K562 (cell line): ENCODE measurements at regions not wholly inside any gene's neighbourhood (a gene's known extent, or its start where the extent isn't known, plus 50 kb on each side); places are given as distances from the start of the nearest gene placed in this dataset.

Experiments
- ATAC-seq: fragments of 200-7000 bp; cut with Tn5 transposase; 3 replicates; pipeline ENCODE4 v1.9.1; 2020; ENCODE audit warnings: moderate library complexity
- BruUV-seq: library from RNA; stranded (reverse); fragments of 400-500 nt; replicated peaks from 2 replicates; lab custom pipeline; 2021; lab: Mats Ljungman, UMichigan
- CTCF ChIA-PET: fragments of 300-600 bp; formaldehyde crosslinking; extraction: SDS; loops from one replicate; lab custom pipeline; 2021; ENCODE audit warnings: low intra/inter-chr PET ratio; lab: Yijun Ruan, JAX
- POLR2A ChIA-PET: fragments of 300-600, 350-650 bp; sonication (Branson Sonifier 250); formaldehyde crosslinking; extraction: SDS; loops from one replicate; lab custom pipeline; 2021; ENCODE audit warnings: antibody characterized with exemption, inconsistent platforms; lab: Yijun Ruan, JAX
- DNase-seq, 4 experiments: peaks; one replicate each; pipeline versions ENCODE4 v3.0.0 to v3.0.0-alpha.2; 2011 to 2018; ENCODE audit warnings: low spot score in 3 of 4, mixed read lengths in 3 of 4; ENCODE audit errors: extremely low read depth in 1 of 4
- FAIRE-seq: peaks from 2 replicates; lab custom pipeline; 2011; peaks lifted over from hg19 to GRCh38; lab: Jason Lieb, UNC
- H2AFZ ChIP-seq: 2 replicates; pipeline ENCODE4 v1.6.0; 2011; ENCODE audit warnings: low read depth, low read length, control low read depth, inconsistent platforms
- H3K27ac ChIP-seq: fragments of 200-600 bp; 3 replicates; pipeline ENCODE4 v1.8.0; 2011; ENCODE audit warnings: low read depth, mild to moderate bottlenecking, control low read depth, inconsistent platforms, low read length, moderate library complexity, mixed read lengths; ENCODE audit errors: extremely low read depth
- H3K27me3 ChIP-seq, 2 experiments: fragments of 300-600 bp in 1 of 2; 2 replicates in 1 of 2; 3 replicates in 1 of 2; pipeline versions ENCODE4 v1.6.0 to v1.8.0; 2011; ENCODE audit warnings: inconsistent platforms in 2 of 2, low read length in 2 of 2, mild to moderate bottlenecking in 1 of 2, mixed read lengths in 1 of 2, moderate library complexity in 1 of 2; ENCODE audit not compliant: control insufficient read depth in 2 of 2, insufficient read depth in 2 of 2
- H3K36me3 ChIP-seq: fragments of 300-600 bp; 3 replicates; pipeline ENCODE4 v1.8.0; 2011; ENCODE audit warnings: mild to moderate bottlenecking, low read length, inconsistent platforms; ENCODE audit not compliant: control insufficient read depth, insufficient read depth
- H3K4me1 ChIP-seq, 2 experiments: fragments of 200-600 bp in 1 of 2; replicated peaks in 1 of 2; 2 replicates in 1 of 2; 3 replicates in 1 of 2; pipeline versions ENCODE4 v1.5.1 to v1.8.0; 2011; ENCODE audit warnings: inconsistent platforms in 2 of 2, low read length in 2 of 2, mild to moderate bottlenecking in 1 of 2, mixed read lengths in 1 of 2, moderate library complexity in 1 of 2; ENCODE audit not compliant: control insufficient read depth in 2 of 2, insufficient read depth in 2 of 2
- H3K4me2 ChIP-seq: 2 replicates; pipeline ENCODE4 v1.6.1; 2011; ENCODE audit warnings: low read length, control low read depth, inconsistent platforms, mixed read lengths; ENCODE audit not compliant: insufficient read depth
- H3K4me3 ChIP-seq: fragments of 200-600 bp; sonication (generic), shearing (Covaris generic); 2 replicates; pipeline ENCODE4 v1.5.1; 2016; ENCODE audit warnings: control low read depth, inconsistent platforms
- H3K79me2 ChIP-seq: fragments of 200-600 bp; 3 replicates; pipeline ENCODE4 v1.8.0; 2011; ENCODE audit warnings: low read length, inconsistent platforms; ENCODE audit not compliant: control insufficient read depth, insufficient read depth
- H3K9ac ChIP-seq, 2 experiments: 2 replicates each; pipeline versions ENCODE4 v1.6.0 to v1.6.1; 2011; ENCODE audit warnings: low read depth in 2 of 2, low read length in 2 of 2, control low read depth in 1 of 2, inconsistent platforms in 1 of 2, mild to moderate bottlenecking in 1 of 2, mixed read lengths in 1 of 2; ENCODE audit not compliant: insufficient read depth in 1 of 2
- H3K9me1 ChIP-seq: one replicate; pipeline ENCODE4 v1.6.0; 2011; ENCODE audit warnings: inconsistent platforms, mild to moderate bottlenecking, low read length, moderate library complexity; ENCODE audit not compliant: control insufficient read depth, insufficient read depth
- H3K9me3 ChIP-seq: replicated peaks from 2 replicates; pipeline ENCODE4 v1.5.1; 2011; ENCODE audit warnings: low read depth, low read length, inconsistent platforms; ENCODE audit not compliant: control insufficient read depth, insufficient read depth
- H4K20me1 ChIP-seq: replicated peaks from 2 replicates; pipeline ENCODE4 v1.6.1; 2011; ENCODE audit warnings: low read length, inconsistent platforms, mixed read lengths; ENCODE audit not compliant: control insufficient read depth, insufficient read depth
- C11orf30 ChIP-seq: fragments of 450-650 bp; IDR thresholded peaks from 2 replicates; pipeline ENCODE4 v1.6.1; 2016; ENCODE audit warnings: low read depth, mild to moderate bottlenecking
- ETV5 ChIP-seq: sonication (generic); formaldehyde crosslinking; IDR thresholded peaks from 2 replicates; pipeline ENCODE4 v1.4.0; 2020; ENCODE audit warnings: low read depth, mild to moderate bottlenecking, missing genetic modification reagents
- MAFF ChIP-seq: IDR thresholded peaks from 2 replicates; pipeline ENCODE4 v1.6.1; 2012; ENCODE audit warnings: low read length, improper control_type of control experiment
- MAFG ChIP-seq: fragments of 450-650 bp; conservative IDR thresholded peaks from 2 replicates; pipeline ENCODE4 v1.6.1; 2016; ENCODE audit warnings: missing genetic modification characterization, missing compliant biosample characterization
- MAFK ChIP-seq: IDR thresholded peaks from 2 replicates; pipeline ENCODE4 v1.6.1; 2011; ENCODE audit warnings: low read length, improper control_type of control experiment
- MTF1 ChIP-seq: fragments of 250-450 bp; sonication (Bioruptor Pico); IDR thresholded peaks from 2 replicates; pipeline ENCODE4 v1.9.0; 2021; ENCODE audit warnings: moderate library complexity, mild to moderate bottlenecking, inconsistent platforms, borderline replicate concordance
- SIN3A ChIP-seq, 2 experiments: fragments of 150-350 bp in 1 of 2; IDR thresholded peaks; 2 replicates each; pipeline ENCODE4 v1.6.1; 2011 to 2016; ENCODE audit warnings: borderline replicate concordance in 2 of 2, low read depth in 2 of 2, low read length in 2 of 2, mild to moderate bottlenecking in 2 of 2, moderate library complexity in 2 of 2; ENCODE audit not compliant: control insufficient read depth in 1 of 2
- ZNF140 ChIP-seq: fragments of 250-450 bp; sonication (Bioruptor Pico); IDR thresholded peaks from 2 replicates; pipeline ENCODE4 v1.8.0; 2021; ENCODE audit warnings: moderate library complexity, mild to moderate bottlenecking, inconsistent platforms
- ZNF316 ChIP-seq: fragments of 450-650 bp; IDR thresholded peaks from 2 replicates; pipeline ENCODE4 v1.6.1; 2016
- WGBS: fragments of 100-300 bp; shearing (Covaris generic); methylation state at CpG from one replicate; pipeline ENCODE4 v1.1.6; 2016; ENCODE audit warnings: low coverage, mixed read lengths; ENCODE audit not compliant: insufficient coverage; ENCODE audit errors: missing lambda C conversion rate; 5-methylcytosine and 5-hydroxymethylcytosine counted together
- in situ Hi-C: fragments of 300-500 bp; cut with MboI; formaldehyde crosslinking; loops from 4 replicates; pipeline ENCODE4 v1.15.0; 2018; ENCODE audit warnings: inconsistent platforms, mixed read lengths
- intact Hi-C: fragments of 100-400 bp; cut with micrococcal nuclease; formaldehyde crosslinking; loops from 2 replicates; pipeline ENCODE4 v1.14.2; 2022
- TF ChIP-seq, protein P1 (sequence below), 3 experiments: IDR thresholded peaks in 2 of 3; conservative IDR thresholded peaks in 1 of 3; 2 replicates each; pipeline ENCODE4 v1.5.1; 2011 to 2012; ENCODE audit warnings: low read length in 3 of 3, mild to moderate bottlenecking in 3 of 3, control low read depth in 2 of 3, improper control_type of control experiment in 1 of 3, inconsistent platforms in 1 of 3, low read depth in 1 of 3, mixed read lengths in 1 of 3, moderate library complexity in 1 of 3; ENCODE audit not compliant: insufficient read depth in 2 of 3
- TF ChIP-seq, protein P2 (sequence below): sonication (generic); formaldehyde crosslinking; IDR thresholded peaks from 2 replicates; pipeline ENCODE4 v1.8.0; 2022; ENCODE audit warnings: mild to moderate bottlenecking, missing genetic modification reagents
- TF ChIP-seq, protein P3 (sequence below): fragments of 250-450 bp; sonication (Bioruptor Pico); IDR thresholded peaks from 2 replicates; pipeline ENCODE4 v1.5.0; 2022; ENCODE audit warnings: mild to moderate bottlenecking

- TF ChIP-seq, protein P1, sequence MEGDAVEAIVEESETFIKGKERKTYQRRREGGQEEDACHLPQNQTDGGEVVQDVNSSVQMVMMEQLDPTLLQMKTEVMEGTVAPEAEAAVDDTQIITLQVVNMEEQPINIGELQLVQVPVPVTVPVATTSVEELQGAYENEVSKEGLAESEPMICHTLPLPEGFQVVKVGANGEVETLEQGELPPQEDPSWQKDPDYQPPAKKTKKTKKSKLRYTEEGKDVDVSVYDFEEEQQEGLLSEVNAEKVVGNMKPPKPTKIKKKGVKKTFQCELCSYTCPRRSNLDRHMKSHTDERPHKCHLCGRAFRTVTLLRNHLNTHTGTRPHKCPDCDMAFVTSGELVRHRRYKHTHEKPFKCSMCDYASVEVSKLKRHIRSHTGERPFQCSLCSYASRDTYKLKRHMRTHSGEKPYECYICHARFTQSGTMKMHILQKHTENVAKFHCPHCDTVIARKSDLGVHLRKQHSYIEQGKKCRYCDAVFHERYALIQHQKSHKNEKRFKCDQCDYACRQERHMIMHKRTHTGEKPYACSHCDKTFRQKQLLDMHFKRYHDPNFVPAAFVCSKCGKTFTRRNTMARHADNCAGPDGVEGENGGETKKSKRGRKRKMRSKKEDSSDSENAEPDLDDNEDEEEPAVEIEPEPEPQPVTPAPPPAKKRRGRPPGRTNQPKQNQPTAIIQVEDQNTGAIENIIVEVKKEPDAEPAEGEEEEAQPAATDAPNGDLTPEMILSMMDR (IDR thresholded peaks at IDR 0.05 in 2 of 3, conservative IDR thresholded peaks at IDR 0.05 in 1 of 3; ENCODE audit: insufficient read depth in 2 of 3, low read depth in 1 of 3, low read length in 3 of 3), result peak; percentile 25 to 56 (median 33); a peak in 5 of 6 replicates
- TF ChIP-seq, protein P2, sequence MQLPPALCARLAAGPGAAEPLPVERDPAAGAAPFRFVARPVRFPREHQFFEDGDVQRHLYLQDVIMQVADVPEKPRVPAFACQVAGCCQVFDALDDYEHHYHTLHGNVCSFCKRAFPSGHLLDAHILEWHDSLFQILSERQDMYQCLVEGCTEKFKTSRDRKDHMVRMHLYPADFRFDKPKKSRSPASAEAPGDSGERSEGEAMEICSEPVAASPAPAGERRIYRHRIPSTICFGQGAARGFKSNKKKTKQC (CRISPR knock-in tag), result no peak
- TF ChIP-seq, all 486 proteins: peak for 1
- H3K4me3 ChIP-seq, result no peak overlapping the region
- ATAC-seq, result no peak
- H3K4me1 ChIP-seq, result no peaks in the 10 kb centered on the region
- ChIA-PET CTCF (no interaction called here), POLR2A (no interaction called here)
- H3K9me3 ChIP-seq, result no peaks in the 10 kb centered on the region
- no peak overlapping the region for H3K4me2 ChIP-seq
- WGBS, result 5% methylated on average over 2 of the region's 2 CpGs
- H3K9ac ChIP-seq, result no peak overlapping the region
- no peaks in the 10 kb centered on the region for H3K36me3 ChIP-seq
- H4K20me1 ChIP-seq, result no peaks in the 10 kb centered on the region; the same call in 1 of the 2 replicates
- no peak for FAIRE-seq
- peaks cover 0 to 8% of the 10 kb centered on the region in 2 experiments; a peak in 1 of 5 replicates for H3K27me3 ChIP-seq
- H3K79me2 ChIP-seq, result no peaks in the 10 kb centered on the region
- in situ Hi-C loops, result no loop called here
- H3K9me1 ChIP-seq, result no peaks in the 10 kb centered on the region
- H2AFZ ChIP-seq, result no peak overlapping the region
- intact Hi-C loops, result no loop called here
- peak; percentile 4 to 37 (median 26) for DNase-seq
- no TSS peak for BruUV-seq
- H3K27ac ChIP-seq, result no peak overlapping the region
These were observed 226.7 kb upstream of the NPY start for GRCh38 chr7:24057243-24057642.

DNA sequence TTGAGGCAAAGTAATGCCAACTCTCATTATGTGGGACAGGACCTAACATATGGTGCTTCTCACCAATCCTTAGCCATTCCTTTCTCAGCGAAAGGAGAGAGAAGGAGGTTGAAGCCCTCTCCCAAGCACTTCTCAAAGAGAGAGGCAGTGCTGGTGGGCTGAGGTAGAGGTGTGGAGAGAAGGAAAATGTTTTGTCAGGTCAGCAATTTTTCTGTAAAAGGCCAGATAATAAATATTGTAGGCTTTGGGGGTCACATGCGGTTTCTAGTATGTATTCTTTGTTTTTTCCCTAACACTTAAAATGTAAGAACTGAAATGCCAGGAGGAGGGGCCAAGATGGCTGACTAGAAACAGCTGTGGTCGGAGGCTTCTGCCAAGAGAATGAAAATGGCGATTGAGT is 225.0 kb upstream of the NPY start:
- POLR2A ChIA-PET, result no interaction called here
- no peak overlapping the region for H3K9ac ChIP-seq
- intact Hi-C loops (no loop called here), in situ Hi-C loops (no loop called here)
- DNase-seq (no peak), ATAC-seq (no peak), FAIRE-seq (no peak)
- no peaks in the 10 kb centered on the region; the same call in 1 of the 2 replicates for H4K20me1 ChIP-seq
- no peak overlapping the region for H2AFZ ChIP-seq
- no peak overlapping the region for H3K4me2 ChIP-seq
- H3K4me3 ChIP-seq, result no peak overlapping the region
- H3K9me1 ChIP-seq, result no peaks in the 10 kb centered on the region
- peaks cover 0 to 8% of the 10 kb centered on the region in 2 experiments; a peak in 1 of 5 replicates for H3K27me3 ChIP-seq
- WGBS, result 4% methylated on average over 4 of the region's 4 CpGs
- CTCF ChIA-PET, result no interaction called here
- TF ChIP-seq MTF1 (no peak), C11orf30 (peak; percentile 63; the same call in 1 of the 2 replicates), ETV5 (no peak), MAFF (peak; percentile 85), MAFK (peak; percentile 83), ZNF316 (peak; percentile 85), ZNF140 (no peak), MAFG (tag) (peak; percentile 70), SIN3A (IDR thresholded peaks at IDR 0.05; ENCODE audit: borderline replicate concordance in 2 of 2, control insufficient read depth in 1 of 2, low read depth in 2 of 2, low read length in 2 of 2) (no peak)
- TF ChIP-seq, protein P3, sequence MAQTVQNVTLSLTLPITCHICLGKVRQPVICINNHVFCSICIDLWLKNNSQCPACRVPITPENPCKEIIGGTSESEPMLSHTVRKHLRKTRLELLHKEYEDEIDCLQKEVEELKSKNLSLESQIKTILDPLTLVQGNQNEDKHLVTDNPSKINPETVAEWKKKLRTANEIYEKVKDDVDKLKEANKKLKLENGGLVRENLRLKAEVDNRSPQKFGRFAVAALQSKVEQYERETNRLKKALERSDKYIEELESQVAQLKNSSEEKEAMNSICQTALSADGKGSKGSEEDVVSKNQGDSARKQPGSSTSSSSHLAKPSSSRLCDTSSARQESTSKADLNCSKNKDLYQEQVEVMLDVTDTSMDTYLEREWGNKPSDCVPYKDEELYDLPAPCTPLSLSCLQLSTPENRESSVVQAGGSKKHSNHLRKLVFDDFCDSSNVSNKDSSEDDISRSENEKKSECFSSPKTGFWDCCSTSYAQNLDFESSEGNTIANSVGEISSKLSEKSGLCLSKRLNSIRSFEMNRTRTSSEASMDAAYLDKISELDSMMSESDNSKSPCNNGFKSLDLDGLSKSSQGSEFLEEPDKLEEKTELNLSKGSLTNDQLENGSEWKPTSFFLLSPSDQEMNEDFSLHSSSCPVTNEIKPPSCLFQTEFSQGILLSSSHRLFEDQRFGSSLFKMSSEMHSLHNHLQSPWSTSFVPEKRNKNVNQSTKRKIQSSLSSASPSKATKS (CRISPR knock-in tag), result no peak
- no peaks in the 10 kb centered on the region for H3K79me2 ChIP-seq
- no peak overlapping the region for H3K27ac ChIP-seq
- H3K36me3 ChIP-seq, result no peaks in the 10 kb centered on the region
- no peaks in the 10 kb centered on the region for H3K9me3 ChIP-seq
- H3K4me1 ChIP-seq, result no peaks in the 10 kb centered on the region
- no TSS peak for BruUV-seq
